PFSK-1 (cell line): ENCODE measurements at regions not wholly inside any gene's neighbourhood (a gene's known extent, or its start where the extent isn't known, plus 50 kb on each side); places are given as distances from the start of the nearest gene placed in this dataset.

Source experiments
- POLR2AphosphoS5 ChIP-seq: IDR thresholded peaks from 2 replicates; pipeline ENCODE4 v1.6.1; 2012; ENCODE audit warnings: low read depth, mild to moderate bottlenecking, control low read depth, low read length, moderate library complexity
- SIN3A ChIP-seq: IDR thresholded peaks from 2 replicates; pipeline ENCODE4 v1.6.1; 2012; ENCODE audit warnings: mild to moderate bottlenecking, low read length, moderate library complexity, borderline replicate concordance; ENCODE audit not compliant: insufficient read depth
- TAF1 ChIP-seq: IDR thresholded peaks from 2 replicates; pipeline ENCODE4 v1.6.1; 2012; ENCODE audit warnings: low read length, control low read depth, borderline replicate concordance; ENCODE audit not compliant: insufficient read depth

DNA sequence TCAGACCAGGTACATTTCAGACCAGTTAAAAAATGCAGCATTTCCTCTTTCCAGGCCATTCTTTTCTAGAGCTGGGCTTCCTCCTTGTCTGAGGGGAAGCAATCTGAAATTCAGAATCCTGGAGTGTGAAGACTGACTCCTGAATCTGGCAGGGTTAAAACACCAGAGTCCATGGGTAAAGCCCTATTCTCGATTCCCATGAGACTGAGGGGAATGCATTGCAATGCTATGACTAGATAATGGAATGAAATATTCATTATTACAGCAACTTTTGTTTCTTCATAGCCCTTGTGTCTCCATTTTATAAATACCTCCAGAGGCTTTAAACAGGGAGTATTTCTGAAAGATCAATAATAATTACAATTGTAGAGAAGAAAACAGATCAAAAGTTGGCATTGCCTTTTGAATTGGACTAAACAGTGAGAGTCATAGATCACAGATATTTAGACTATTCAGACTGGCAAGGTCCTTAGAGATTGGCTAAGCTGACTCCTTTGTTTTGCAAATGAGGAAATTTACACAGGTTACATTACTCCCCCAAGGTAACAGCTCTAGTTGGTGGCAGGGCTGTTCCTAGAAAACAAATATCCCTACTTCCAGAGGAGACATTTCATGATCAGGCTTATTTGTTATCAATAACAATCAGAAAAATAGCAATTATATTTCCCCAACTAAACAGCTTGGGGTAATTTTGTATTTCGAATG, 632.6 kb upstream of the KIRREL3 start:
- TF ChIP-seq SIN3A = no peak
- TF ChIP-seq POLR2AphosphoS5 = no peak
- TF ChIP-seq TAF1 = no peak
